ENCODE measurements at regions not wholly inside any gene's neighbourhood (a gene's known extent, or its start where the extent isn't known, plus 50 kb on each side); places are given as distances from the start of the nearest gene placed in this dataset.
A peak's percentile ranks its signal among the peaks of the same experiment; 100 is the strongest.
"Not testable (repeated sequence)": the region's sequence is repeated elsewhere in the genome, so short reads cannot be mapped to it uniquely, and the experiment has no call there.

GRCh38 chr16:13351181-13351580 is 449.8 kb downstream of the SHISA9 start:
- in situ Hi-C loops (cut with MboI; ENCODE audit: low pct_unique_long_range_greater_than_20kb, low sequenced_read_pairs, unreplicated experiment) = no loop called here
- no peak for TF ChIP-seq CTCF (IDR thresholded peaks at IDR 0.05; ENCODE audit: extremely low read depth, insufficient read depth, missing control alignments)
- DNase-seq (ENCODE audit: low spot score) = no peak

GRCh38 chr16:13351601-13352217 is 450.3 kb downstream of the SHISA9 start:
- no peak for TF ChIP-seq CTCF (IDR thresholded peaks at IDR 0.05; ENCODE audit: extremely low read depth, insufficient read depth, missing control alignments)
- DNase-seq (ENCODE audit: low spot score) = no peak
- in situ Hi-C loops (cut with MboI; ENCODE audit: low pct_unique_long_range_greater_than_20kb, low sequenced_read_pairs, unreplicated experiment) = no loop called here

GRCh38 chr16:13352796-13353195 is 451.4 kb downstream of the SHISA9 start:
- DNase-seq (ENCODE audit: low spot score); in situ Hi-C loops (cut with MboI; ENCODE audit: low pct_unique_long_range_greater_than_20kb, low sequenced_read_pairs, unreplicated experiment): not testable (repeated sequence)

- in situ Hi-C loops (cut with MboI; ENCODE audit: low pct_unique_long_range_greater_than_20kb, low sequenced_read_pairs, unreplicated experiment); DNase-seq (ENCODE audit: low spot score): not testable (repeated sequence)
These were observed 456.4 kb downstream of the SHISA9 start for GRCh38 chr16:13357842-13358241.

GRCh38 chr16:13359835-13360234 is 458.4 kb downstream of the SHISA9 start:
- no peak for TF ChIP-seq CTCF (IDR thresholded peaks at IDR 0.05; ENCODE audit: extremely low read depth, insufficient read depth, missing control alignments)
- DNase-seq (ENCODE audit: low spot score) = no peak
- in situ Hi-C loops (cut with MboI; ENCODE audit: low pct_unique_long_range_greater_than_20kb, low sequenced_read_pairs, unreplicated experiment) = no loop called here

GRCh38 chr16:13372421-13372820 is 471.0 kb downstream of the SHISA9 start:
- in situ Hi-C loops (cut with MboI; ENCODE audit: low pct_unique_long_range_greater_than_20kb, low sequenced_read_pairs, unreplicated experiment) = no loop called here
- TF ChIP-seq CTCF (IDR thresholded peaks at IDR 0.05; ENCODE audit: extremely low read depth, insufficient read depth, missing control alignments) = no peak
- no peak for DNase-seq (ENCODE audit: low spot score)

GRCh38 chr16:13376174-13376573 is 474.8 kb downstream of the SHISA9 start:
- no peak for TF ChIP-seq CTCF (IDR thresholded peaks at IDR 0.05; ENCODE audit: extremely low read depth, insufficient read depth, missing control alignments)
- peak; percentile 49 for DNase-seq (ENCODE audit: low spot score)
- in situ Hi-C loops (cut with MboI; ENCODE audit: low pct_unique_long_range_greater_than_20kb, low sequenced_read_pairs, unreplicated experiment) = no loop called here

- DNase-seq (ENCODE audit: low spot score) = no peak
- in situ Hi-C loops (cut with MboI; ENCODE audit: low pct_unique_long_range_greater_than_20kb, low sequenced_read_pairs, unreplicated experiment) = no loop called here
- no peak for TF ChIP-seq CTCF (IDR thresholded peaks at IDR 0.05; ENCODE audit: extremely low read depth, insufficient read depth, missing control alignments)
These were observed 475.7 kb downstream of the SHISA9 start for GRCh38 chr16:13377143-13377542.
